ENCODE measurements at regions not wholly inside any gene's neighbourhood (a gene's known extent, or its start where the extent isn't known, plus 50 kb on each side); places are given as distances from the start of the nearest gene placed in this dataset.

DNA sequence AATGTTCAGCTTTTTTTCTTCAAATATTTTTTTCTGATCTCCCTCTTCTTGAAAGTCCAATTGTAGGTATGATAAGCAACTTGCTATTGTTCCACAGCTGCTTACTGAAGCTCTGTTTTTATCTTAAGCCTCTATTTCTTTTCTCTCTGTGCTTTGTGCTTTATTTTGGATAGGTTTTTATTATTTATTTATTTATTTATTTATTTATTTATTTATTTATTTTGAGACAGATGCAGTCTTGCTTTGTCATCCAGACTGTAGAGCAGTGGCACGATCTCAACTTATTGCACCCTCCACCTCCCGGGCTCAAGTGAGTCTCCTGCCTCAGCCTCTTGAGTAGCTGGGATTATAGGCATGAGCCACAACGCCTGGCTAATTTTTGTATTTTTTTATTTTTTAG lies 199.4 kb downstream of the KLF12 start:
- no peak for DNase-seq (ENCODE audit: low spot score)

DNA sequence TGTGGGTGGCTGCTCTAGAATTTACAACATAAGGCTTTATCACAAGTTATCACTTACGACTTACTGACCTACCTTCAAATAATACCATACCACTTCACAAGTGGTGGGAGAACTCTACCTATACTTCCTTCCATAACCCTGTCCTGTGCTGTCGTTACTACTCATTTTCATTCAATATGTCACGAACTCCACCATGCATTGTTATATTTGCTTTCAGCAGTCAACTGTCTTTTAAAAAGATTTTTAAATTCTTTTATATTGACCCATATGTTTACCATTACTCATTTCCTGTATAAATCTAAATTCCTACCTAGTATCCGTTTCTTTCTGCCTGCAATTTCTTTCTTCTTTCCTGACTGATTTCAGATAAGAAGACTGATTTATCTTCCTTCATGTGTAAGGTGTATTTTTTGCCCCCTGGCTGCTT lies 200.0 kb downstream of the KLF12 start:
- DNase-seq (ENCODE audit: low spot score): no peak

GRCh38 chr13:73933795-73934194 lies 200.4 kb downstream of the KLF12 start:
- no peak for DNase-seq (ENCODE audit: low spot score)

DNA sequence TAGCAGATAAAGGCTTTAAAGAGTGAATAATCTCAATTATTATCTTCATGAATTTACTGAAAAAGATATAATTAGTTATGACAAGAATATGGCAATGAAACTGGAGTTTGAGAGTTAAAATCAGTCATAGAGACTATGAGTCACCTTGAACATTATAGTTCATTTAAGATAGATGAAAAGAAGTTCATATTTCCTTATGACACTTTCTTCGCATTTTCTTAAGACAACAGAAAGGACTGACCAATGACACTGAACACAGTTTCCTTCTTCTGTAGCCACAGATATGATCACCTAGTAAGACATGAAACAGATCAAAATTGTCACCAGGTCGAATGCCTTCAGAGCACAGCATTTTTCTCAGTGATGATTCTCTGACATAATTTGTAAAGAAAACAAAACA lies 202.1 kb downstream of the KLF12 start:
- no peak for DNase-seq (ENCODE audit: low spot score)

DNA sequence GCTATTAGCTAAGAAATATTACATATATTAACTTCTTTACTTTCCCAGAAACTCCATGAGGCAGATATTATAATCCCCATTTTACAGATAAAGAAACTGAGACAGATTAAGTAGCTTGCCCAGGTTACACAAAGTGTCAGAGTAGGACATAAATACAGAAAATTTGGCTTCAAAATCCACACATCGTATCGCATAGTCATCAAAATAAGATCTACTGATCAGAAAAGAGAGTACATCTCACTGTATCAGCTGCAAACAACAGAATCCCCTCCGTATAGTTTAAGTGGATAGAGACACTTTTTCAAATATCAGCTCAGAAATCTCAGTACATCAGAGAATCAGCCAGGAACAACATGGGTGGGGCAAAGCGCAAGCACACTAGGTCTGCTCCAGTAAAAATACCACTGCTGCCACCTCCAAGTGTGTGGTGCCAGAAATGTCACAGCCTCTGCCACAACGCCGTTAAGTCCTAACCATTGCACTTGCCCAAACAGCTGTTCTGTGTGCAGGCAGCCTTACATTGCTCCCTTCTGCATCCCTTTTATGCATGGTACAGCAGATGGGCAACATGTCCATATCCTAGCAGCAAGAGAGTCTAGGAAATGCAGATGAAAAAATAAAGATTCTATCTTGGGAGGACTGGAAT lies 204.8 kb downstream of the KLF12 start:
- no peak for DNase-seq (ENCODE audit: low spot score)

GRCh38 chr13:73924607-73925006 lies 209.6 kb downstream of the KLF12 start:
- no peak for DNase-seq (ENCODE audit: low spot score)

DNA sequence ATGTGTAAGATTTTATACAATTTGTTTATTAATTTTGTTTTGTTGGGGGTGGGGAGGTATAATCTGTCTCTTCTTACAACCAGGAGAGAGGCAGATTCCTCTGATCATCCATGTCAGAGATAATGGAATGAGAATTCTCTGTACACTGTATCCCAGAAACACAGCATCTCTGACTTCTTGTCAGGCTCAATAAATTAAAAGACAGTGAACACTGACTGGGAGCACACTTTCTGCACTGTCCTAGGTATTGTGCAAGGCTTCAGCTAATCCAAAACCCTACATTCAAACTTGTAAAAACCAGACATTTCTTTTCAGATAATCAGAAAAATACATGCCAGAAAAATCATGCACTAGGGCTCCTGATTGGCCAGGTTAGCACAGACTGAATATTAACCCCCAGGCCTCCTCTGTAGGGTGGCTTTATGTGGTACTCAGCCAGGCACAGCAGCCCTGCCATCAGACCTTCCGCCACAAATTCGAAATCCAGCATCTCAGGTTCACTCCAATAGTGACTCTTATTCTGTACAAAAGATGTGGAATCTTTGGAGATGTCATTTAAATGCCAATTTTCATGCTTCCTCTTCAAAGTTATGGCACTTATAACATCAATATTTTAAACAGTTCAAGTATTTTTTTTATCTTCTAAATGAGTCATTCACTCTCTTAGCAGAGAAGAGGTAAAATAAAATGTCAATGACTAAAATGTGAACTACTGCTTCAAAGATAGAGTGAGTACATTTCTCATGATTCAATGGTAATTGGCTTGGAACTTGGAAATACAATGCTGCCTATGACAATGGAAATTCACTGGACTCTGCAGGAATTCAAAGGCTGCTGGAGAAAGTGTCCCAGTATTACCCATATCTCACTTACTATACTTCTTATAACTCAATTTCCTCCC lies 211.5 kb downstream of the KLF12 start:
- peak; percentile 19 for DNase-seq (ENCODE audit: low spot score)

GRCh38 chr13:73918691-73919090 lies 215.5 kb downstream of the KLF12 start:
- DNase-seq (ENCODE audit: low spot score): no peak

DNA sequence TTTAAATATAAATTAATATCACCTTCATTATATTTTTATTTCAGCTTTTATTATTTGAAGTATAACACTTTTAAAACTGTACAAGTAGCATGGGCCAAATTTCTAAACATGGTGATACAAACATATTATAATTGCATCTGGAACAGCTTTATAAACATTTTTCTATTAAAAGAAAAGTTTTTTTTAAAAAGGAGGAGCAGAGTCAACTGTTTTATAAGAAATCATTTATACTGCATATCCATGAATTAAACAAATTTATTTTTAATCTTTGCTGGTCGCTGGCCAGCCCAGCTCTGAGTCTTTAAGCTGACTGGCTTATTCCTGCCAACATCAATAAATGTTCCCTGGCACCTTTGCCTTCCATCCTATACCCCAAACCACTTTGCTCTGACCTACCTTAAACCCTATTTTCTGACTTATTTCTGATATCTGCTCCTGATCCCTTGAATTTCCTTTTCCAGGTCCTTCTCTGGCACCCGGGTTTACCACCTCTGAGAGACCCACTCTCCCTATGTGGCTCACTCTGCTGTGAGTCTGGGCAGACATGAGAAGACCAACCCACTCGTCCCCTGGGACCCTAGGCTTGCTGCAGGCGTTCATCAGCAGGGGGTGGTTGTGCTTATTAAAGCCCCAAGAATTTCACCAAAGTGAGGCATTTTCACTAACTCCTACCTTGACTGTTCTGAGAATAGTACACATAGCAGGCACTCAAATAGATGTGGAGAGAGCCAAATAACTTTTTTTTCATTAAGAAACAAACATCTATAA lies 220.3 kb downstream of the KLF12 start:
- DNase-seq (ENCODE audit: low spot score): peak; percentile 23

DNA sequence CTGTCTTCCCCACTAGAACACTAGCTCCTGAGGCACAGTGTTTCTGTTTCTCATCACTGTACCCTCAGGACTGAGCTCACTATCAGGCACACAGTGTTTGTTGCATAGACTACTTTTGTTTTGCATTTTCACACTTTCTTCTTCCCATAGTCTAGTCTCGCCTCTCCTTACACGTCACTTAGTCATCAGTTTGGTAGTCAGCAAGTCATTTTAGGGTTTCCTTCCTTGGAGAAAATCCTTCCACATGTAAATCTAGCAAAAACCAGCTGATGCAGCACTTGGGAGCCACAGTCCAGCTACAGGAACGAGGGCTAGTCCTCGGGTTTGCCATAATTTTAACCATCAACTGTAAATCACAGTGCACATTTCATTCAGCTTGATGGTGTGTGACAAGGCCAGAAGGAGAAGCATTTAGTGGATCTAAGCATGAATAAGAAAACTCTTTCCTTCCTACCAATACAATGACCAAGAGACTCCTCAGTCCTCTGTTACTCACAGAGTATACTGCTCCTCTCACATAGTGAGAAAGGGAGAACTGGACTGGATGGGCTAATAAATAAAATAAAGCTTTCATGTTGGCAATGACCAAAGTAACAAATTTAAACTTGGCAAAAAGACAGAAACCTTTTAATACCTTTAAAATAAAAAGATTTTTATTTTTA lies 221.0 kb downstream of the KLF12 start:
- DNase-seq (ENCODE audit: low spot score): peak; percentile 50

GRCh38 chr13:73911361-73911760 lies 222.8 kb downstream of the KLF12 start:
- DNase-seq (ENCODE audit: low spot score): no peak

- no peak for DNase-seq (ENCODE audit: low spot score)
These were observed 223.5 kb downstream of the KLF12 start for GRCh38 chr13:73910733-73911132.

DNA sequence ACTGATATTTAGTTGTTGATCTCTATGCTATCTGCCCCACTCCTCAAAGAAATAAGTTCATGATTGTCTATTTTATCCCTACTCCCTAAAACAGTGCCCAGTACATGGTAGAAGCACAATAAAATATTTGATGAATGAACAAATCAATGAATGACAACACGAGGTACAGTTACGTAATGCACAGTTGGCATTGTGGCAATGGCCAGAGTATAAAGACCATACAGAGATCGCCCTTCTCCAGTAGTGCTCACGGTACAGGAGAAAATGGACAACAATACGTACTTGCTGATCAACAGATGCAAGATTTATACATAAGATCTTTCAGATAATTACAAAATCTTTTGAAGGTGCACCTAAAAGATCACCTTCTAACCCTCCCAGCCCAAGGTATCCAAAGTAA lies 225.4 kb downstream of the KLF12 start:
- no peak for DNase-seq (ENCODE audit: low spot score)

DNA sequence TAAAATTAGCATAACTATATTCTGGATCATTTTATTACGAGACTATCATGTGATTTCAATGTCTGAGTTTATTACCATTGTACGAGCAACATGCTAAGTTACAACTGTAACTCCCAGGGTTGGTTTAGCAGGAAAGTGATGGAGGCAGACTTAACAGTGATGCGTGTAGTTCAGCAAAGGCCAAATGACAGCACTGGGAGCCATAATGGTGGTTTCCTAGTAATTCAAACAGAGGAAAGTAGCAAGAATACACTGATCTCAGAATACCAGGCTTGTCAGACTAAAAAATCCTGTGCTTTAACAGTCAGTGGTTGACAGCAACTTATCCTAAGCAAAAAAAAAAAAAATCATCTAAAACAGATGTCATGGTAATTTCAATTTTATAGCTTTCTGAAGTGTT lies 229.6 kb downstream of the KLF12 start:
- no peak for DNase-seq (ENCODE audit: low spot score)

- no peak for DNase-seq (ENCODE audit: low spot score)
These were observed 230.6 kb downstream of the KLF12 start for GRCh38 chr13:73903561-73903960.

DNA sequence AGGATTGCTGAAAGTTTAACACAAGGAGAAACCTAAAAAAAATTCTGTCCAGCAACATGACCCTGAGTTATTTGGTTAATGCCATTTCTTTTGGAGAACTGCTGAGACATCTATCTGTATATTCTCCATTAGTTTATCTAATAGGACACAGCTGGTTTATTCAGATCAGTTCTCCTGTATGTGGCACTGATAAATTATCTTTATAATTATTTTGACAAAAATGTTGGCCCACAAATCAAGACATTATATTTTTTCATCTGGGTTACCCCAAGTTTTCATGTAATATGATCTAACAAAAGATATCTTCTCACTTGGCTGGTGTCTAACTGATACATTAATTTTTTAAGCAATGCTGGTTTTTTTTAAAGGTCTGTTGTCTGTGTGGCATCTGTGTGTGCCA lies 231.4 kb downstream of the KLF12 start:
- DNase-seq (ENCODE audit: low spot score): no peak

DNA sequence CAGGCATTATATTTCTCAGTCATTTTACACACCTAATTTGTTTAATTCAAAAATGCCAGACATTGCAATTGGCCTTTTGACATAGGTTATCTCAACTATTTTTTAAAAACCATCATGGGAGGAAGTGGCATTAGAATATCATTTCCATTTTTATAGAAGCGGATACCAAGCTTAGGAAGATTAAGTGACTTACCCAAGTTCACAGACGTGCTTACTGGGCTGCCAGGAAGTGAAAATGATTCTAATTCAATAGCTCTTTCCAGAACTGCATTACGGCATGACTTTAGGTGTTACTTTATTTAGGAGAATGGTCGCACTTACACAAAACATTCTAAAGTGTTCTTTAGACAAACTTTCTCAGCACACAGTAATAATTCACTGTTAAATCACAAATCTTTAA lies 231.9 kb downstream of the KLF12 start:
- no peak for DNase-seq (ENCODE audit: low spot score)

DNA sequence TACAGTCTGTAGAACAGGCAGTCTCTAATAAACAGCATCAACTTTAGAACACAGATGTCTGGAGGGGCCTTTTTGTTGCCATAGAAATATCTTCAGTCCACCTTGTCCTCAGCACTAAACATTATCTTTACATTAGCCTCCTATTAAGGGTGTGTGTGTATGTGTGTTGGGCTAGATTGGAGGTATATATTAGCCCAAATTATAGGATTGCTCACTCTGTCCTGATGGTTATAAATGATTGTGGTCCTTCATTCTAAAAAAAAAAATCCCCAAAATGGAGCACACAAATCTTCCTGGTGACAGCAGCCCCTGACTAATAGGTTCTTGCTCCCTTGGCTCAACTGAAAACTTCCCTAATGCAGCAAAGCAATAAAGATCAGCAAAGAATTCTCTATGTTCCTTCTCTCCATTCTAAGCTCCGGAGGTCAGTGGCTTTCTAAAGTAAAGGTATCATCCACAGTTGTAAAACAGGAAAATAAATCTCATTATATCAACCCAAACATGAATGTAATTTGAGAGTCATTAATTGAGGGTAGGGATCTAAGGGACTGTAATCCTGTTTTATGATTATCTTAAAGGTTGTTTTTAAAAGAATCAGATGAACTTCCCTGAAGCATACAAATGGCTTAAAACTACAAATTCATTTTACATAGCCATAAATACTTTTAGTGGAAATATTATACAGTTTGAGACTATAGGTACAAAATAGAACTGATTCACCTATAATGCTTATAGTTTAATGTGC lies 232.7 kb downstream of the KLF12 start:
- no peak for DNase-seq (ENCODE audit: low spot score)

- peak; percentile 28 for DNase-seq (ENCODE audit: low spot score)
These were observed 233.6 kb downstream of the KLF12 start for GRCh38 chr13:73900591-73900990.

- no peak for DNase-seq (ENCODE audit: low spot score)
These were observed 235.3 kb downstream of the KLF12 start for GRCh38 chr13:73898899-73899298.

GRCh38 chr13:73898276-73898675 lies 235.9 kb downstream of the KLF12 start:
- DNase-seq (ENCODE audit: low spot score): peak; percentile 6

All from GM03348 (cell line).